NCI-H510A treated with DMSO at 0.1 percent for 48 hours (cell line): ENCODE measurements at regions not wholly inside any gene's neighbourhood (a gene's known extent, or its start where the extent isn't known, plus 50 kb on each side); places are given as distances from the start of the nearest gene placed in this dataset.
"Not testable (repeated sequence)": the region's sequence is repeated elsewhere in the genome, so short reads cannot be mapped to it uniquely, and the experiment has no call there.

Experiments
- DNase-seq: peaks from one replicate; lab custom pipeline; 2025; lab: John Stamatoyannopoulos, UW

GRCh38 chr3:110479731-110480130 lies 591.9 kb upstream of the NECTIN3 start:
- no peak for DNase-seq

GRCh38 chr3:110485389-110485788 lies 586.2 kb upstream of the NECTIN3 start:
- DNase-seq, result no peak

- DNase-seq, result no peak
Measured at GRCh38 chr3:110487840-110488239, 583.8 kb upstream of the NECTIN3 start.

DNA sequence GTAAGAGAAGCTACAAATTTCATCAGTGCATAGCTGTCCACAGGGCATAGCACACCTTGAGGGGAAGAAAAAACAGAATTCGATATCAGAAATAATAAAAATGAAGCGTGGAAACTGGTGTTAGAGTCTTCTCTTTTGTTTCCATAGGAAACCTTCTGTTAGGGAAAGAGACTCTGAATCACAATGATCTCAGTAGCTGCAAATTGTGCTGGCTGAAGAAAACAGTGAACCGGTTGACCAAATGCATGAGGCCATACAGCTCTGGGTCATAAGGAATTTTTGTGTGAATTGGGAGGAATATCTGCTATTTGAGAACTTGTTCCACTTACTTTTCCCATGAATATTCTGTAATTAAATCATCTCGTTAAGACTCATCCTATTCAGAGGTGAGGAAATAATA lies 580.2 kb upstream of the NECTIN3 start:
- no peak for DNase-seq

DNA sequence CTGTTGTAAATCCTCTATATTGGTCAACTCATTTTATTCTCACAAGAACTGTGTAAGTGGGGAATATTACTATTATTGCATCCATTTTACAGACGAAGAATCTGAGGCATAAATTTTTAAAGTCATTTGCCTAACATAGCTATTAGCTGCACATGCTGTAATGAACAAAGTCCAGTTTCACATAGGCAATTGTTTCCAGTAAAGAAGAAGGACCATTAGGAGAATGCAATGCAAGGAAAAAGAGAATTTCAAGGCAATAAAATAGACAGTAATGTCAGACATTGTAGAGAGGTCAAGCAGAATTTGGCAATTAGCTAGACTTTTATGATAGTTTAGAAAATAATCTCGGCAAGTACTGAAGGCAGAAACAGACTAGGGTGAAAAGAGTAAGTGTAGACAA lies 578.7 kb upstream of the NECTIN3 start:
- DNase-seq, result no peak

DNA sequence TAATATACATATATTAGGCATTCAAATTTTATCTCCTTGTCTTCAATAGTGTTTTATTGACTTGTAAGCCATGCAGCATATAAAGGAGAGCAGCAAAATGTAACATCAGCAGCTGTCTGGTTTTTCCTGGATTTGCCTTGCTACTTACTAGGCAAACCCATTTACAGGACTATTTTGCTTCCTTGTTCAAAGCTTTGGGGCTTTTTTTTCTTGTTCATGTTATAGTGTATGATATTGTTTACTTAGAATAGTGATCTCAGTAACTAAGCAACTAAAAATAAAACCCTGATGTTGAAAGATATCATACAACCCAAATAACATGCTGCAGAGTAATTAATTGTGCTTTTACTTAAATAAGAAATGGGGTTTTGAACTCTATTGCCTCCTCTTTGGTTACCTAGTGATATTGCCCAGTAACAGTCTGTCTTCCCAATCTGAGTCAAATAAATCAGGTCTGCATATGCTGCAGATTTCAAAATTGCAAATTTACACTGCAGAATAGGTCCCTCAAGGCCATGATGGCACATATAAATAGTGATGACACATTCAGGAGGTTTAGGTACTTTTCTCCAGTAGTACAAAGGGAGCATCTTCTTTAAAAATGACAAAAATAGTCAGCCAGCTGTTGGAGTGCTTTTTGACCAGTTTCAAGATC lies 578.1 kb upstream of the NECTIN3 start:
- no peak for DNase-seq

GRCh38 chr3:110494093-110494490 lies 577.5 kb upstream of the NECTIN3 start:
- no peak for DNase-seq

GRCh38 chr3:110494728-110495127 lies 576.9 kb upstream of the NECTIN3 start:
- no peak for DNase-seq

- DNase-seq, result no peak
Measured at GRCh38 chr3:110495201-110495927, 576.3 kb upstream of the NECTIN3 start.

- DNase-seq, result no peak
Measured at GRCh38 chr3:110504401-110504800, 567.2 kb upstream of the NECTIN3 start.

- DNase-seq, result no peak
Measured at GRCh38 chr3:110504901-110505300, 566.7 kb upstream of the NECTIN3 start.

- DNase-seq, result no peak
Measured at GRCh38 chr3:110506890-110507289, 564.7 kb upstream of the NECTIN3 start.

DNA sequence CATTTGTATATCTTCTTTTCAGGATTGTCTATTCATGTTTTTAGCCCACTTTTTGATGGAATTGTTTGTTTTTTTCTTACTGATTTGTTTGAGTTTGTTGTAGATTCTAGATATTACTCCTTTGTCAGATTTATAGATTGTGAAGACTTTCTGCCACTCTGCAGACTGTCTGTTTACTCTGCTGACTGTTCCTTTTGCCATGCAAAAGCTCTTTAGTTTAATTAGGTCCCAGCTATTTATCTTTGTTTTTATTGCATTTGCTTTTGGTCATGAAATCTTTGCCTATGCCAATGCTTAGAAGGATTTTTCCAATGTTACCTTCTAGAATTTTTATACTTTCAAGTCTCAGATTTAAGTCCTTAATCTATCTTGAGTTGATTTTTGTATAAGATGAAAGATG lies 564.0 kb upstream of the NECTIN3 start:
- not testable (repeated sequence) for DNase-seq

GRCh38 chr3:110512961-110513360 lies 558.7 kb upstream of the NECTIN3 start:
- no peak for DNase-seq

GRCh38 chr3:110518031-110518430 lies 553.6 kb upstream of the NECTIN3 start:
- no peak for DNase-seq

DNA sequence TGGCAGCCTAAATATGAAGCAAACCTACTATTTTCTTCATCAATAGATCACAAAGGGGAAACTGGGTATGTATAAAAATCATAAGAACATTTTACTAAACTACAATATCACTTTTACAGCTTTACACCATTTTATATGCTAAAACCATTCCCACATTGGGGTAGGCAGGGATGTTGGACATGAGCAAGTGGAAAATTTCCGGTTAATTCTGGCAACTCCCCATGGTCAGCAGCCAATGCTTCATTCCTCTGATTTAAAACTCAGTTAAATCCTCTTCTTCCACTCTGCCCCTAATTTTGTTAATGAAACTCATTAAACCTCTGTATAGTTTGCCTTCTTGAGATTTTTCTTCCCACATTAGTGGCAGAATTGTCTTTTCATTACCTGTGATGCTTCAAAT lies 552.5 kb upstream of the NECTIN3 start:
- DNase-seq, result no peak

DNA sequence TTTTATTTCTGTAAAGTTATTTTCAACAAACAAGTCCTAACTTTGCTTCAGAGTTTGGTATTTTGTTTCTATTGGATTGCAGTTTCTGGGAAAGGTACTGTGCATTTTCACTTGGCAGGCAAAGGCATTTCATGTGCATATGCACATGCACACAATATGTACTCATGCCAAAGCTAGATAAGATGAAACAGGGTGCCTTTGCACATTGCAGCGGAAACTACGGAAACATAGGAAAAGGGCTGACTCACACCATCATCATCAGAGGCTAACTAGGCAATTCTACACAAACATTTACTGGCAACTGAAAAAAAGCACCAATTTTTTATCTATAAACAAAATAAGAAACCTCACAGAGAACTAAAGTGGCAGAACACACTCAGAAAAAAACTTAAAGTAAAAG lies 550.6 kb upstream of the NECTIN3 start:
- DNase-seq, result no peak

- not testable (repeated sequence) for DNase-seq
Measured at GRCh38 chr3:110525558-110526064, 546.0 kb upstream of the NECTIN3 start.

DNA sequence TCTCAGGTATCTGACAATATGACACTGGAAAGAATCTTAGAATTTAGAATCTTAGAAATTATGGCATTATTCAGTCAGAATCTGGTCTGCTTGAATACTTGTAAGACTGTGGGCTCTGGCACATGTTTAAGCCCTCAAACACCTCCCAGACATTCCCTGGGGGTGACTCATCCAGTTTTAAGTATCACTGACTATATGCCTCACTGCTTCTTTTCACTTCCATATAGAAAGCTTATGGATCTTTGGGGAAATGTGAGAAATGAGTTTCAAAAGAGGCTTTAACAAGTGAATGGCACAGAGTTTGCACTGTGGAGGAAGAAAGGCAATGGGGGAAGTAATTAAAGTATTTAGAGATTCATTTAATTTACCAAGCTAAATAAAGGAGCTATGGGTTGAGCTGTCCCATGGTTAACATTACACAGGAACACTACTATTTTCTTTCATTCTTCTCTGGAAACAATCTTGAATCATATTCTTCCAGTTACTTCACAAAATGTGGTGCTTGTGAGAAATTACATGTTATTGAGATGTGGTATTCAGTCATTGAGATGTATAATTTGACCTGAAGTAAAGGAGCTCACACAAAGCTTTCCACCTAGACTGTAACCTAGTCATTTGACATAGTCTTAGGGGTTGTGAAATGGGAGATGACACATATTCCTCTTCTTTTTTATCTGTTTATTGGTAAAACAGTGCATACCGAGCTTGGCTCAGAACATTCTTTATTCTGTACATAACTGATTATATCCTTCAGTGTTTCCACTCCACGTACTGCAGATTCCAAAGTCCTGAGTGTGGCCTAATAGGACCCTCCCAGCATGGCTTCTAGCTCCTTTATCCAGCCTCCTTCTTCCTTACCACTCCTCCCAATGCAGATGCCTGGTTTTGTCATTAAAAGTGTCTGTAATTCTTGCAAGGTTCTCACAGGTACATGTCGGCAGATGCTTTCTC lies 544.6 kb upstream of the NECTIN3 start:
- DNase-seq, result no peak

DNA sequence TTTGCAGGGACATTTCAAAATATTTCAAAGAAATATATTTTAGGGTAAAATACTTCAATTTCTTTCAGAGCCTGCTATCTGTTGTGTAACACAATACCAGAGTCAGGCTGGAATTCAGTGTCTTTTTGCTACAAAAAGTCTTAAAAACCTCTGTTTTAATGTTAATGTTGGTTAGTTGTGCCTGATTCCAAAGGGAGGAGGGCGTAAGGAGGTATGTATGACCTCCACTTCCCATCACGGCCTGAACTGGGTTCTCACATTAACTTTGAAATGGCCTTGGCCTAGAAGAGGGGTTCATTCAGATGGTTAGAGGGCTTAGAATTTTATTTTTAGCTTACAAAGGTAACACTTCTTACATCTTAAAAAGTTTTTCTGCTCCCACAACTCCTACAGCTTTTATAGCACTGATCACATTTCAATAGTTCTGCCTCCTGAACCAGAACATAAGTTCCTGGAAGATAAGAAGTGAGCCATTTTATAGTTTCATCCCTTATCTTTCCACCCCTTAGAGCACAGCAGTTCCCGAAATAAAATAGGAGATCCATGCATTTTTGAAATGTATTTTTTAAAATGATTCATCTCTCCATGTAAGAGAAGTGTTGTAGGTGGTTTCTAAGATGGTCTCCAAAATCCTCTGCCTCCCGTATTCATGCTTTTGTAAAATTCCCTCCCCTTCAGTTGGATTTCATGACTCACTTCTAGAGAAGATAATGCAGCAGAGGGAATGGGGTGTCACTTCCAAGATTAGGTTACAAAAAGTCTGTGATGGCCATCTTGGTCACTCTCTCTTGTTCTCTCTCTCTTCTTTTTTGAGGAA lies 543.1 kb upstream of the NECTIN3 start:
- DNase-seq, result no peak

DNA sequence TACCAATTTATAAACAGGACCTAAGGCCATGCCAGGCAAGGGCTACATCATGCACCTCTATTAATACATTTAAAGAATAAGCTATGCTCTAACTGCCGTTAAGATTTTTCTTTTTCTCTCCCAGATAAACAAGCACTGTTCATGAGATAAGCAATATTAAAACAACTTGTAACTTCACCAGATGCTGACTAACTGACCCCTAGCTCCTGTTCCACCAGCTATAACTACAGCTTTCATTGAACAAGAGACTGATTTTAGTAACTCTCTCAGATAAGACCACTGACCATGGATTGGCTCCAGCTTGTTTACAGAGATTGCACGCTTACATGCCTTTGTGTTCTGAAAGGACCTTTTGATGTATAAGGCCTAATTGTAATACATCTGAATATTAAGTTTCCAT lies 540.7 kb upstream of the NECTIN3 start:
- DNase-seq, result no peak

- DNase-seq, result no peak
Measured at GRCh38 chr3:110533089-110533488, 538.5 kb upstream of the NECTIN3 start.
